ENCODE measurements at regions not wholly inside any gene's neighbourhood (a gene's known extent, or its start where the extent isn't known, plus 50 kb on each side); places are given as distances from the start of the nearest gene placed in this dataset.
"Not testable (repeated sequence)": the region's sequence is repeated elsewhere in the genome, so short reads cannot be mapped to it uniquely, and the experiment has no call there.

DNA sequence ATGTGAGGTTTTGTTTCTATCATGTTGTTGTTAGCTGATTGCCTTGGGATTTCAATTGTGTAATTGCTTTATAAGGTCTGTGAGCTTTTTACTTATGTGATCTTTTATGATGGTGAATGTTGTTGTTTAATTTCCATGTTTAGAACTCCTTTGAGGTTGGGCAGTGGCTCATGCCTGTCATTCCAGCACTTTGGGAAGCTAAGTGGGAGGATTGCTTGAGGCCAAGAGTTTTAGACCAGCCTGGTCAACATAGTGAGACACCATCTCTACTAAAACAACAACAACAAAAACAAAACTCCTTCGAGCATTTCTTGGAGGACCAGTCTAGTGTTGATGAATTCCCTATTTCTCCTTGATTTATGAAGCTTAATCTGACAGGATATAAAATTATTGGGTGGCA lies 102.1 kb upstream of the PMCH start:
- DNase-seq (ENCODE audit: low read depth in 2 of 3, low spot score in 2 of 3), result no peak

- DNase-seq (ENCODE audit: low read depth in 2 of 3, low spot score in 2 of 3), result no peak
Observed at GRCh38 chr12:102298022-102298421, 100.4 kb upstream of the PMCH start.

GRCh38 chr12:102297412-102297811 lies 99.8 kb upstream of the PMCH start:
- no peak for DNase-seq (ENCODE audit: low read depth in 2 of 3, low spot score in 2 of 3)

GRCh38 chr12:102294568-102294967 lies 96.9 kb upstream of the PMCH start:
- no peak for DNase-seq (ENCODE audit: low read depth in 2 of 3, low spot score in 2 of 3)

DNA sequence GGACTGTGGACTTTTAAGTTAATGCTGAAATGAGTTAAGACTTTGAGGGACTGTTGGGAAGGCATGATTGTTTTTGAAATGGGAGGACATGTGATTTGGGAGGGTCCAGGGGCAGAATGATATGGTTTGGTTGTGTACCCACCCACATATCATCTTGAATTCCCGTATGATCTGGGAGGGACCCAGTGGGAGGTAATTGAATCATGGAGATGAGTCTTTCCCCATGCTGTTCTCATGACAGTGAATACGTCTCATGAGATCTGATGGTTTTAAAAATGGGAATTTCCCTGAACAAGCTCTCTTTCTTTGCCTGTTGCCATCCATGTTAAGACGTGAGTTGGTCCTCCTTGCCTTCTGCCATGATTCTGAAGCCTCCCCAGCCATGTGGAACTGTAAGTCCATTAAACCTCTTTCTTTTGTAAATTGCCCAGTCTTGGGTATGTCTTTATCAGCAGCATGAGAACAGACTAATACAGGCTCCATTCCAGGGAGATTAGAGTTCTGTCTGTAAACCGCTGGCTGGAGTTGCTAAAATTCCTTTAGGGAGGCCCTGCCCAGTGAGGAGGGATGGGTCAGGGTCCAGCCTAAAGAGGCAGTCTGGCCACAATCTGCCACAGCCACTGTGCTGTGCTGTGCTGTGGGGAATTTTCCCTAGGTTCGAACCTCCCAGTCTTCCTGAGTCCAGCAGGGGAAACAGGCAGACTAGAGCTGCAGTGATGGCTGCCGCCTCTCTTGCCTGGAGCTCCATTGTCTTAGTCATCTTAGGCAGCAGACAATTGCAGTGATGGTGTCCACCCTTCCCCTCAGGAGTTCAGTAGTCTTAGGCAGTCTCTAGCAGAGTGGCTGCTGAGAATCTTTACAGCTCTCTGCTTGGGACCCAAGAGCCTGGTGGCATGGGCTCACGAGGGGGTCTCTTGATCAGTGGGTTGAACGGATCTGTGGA lies 94.1 kb upstream of the PMCH start:
- DNase-seq (ENCODE audit: low read depth in 2 of 3, low spot score in 2 of 3), result not testable (repeated sequence)

DNA sequence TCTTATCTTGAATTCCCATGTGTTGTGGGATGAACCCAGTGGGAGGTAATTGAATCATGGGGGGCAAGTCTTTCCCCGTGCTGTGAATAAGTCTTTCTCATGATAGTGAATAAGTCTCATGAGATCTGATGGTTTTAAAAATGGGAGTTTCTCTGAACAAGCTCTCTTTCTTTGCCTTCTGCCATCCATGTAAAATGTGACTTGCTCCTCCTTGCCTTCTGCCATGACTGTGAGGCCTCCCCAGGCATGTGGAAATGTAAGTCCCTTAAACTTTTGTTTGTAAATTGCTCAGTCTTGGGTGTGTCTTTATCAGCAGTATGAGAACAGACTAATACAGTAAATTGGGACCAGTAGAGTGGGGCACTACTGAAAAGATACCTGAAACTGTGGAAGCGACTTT lies 92.1 kb upstream of the PMCH start:
- DNase-seq (ENCODE audit: low read depth in 2 of 3, low spot score in 2 of 3), result not testable (repeated sequence)

DNA sequence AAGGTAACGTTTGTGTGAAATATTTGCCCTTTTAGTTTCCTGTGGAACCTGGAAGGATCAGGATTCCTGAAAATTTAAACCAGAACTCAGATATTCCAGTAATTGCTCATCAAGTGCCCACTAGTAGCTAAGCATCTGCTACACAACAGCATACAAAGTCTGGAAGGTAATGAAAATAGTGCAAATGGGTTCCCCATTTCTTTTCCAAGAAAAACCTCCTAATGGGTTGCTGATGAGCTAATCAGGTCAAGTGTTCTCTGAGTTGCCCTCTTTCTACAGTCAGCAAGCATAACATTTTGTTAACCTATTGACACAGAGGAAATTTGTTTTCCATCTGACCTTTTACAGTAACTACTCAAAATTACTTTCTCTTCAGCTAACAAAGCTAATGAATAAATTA lies 83.6 kb upstream of the PMCH start:
- no peak for DNase-seq (ENCODE audit: low read depth in 2 of 3, low spot score in 2 of 3)

GRCh38 chr12:102255687-102256086 lies 58.1 kb upstream of the PMCH start:
- not testable (repeated sequence) for DNase-seq (ENCODE audit: low read depth in 2 of 3, low spot score in 2 of 3)

DNA sequence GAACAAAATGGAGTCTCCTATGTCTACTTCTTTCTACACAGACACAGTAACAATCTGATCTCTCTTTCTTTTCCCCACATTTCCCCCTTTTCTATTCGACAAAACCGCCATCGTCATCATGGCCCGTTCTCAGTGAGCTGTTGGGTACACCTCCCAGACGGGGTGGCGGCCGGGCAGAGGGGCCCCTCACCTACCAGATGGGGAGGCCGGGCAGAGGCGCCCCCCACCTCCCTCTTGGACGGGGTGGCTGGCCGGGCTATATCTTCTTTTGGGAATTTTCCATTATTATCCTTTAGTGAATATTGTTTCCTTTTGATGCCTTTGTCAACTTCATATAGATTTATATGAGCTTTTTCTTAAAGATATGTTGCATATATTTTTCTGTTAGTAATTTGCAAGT lies 53.4 kb upstream of the PMCH start:
- not testable (repeated sequence) for DNase-seq (ENCODE audit: low read depth in 2 of 3, low spot score in 2 of 3)

GRCh38 chr12:102249079-102249841 lies 51.6 kb upstream of the PMCH start:
- no peak for DNase-seq (ENCODE audit: low read depth in 2 of 3, low spot score in 2 of 3)
